ENCODE measurements at regions not wholly inside any gene's neighbourhood (a gene's known extent, or its start where the extent isn't known, plus 50 kb on each side); places are given as distances from the start of the nearest gene placed in this dataset.

- TF ChIP-seq CTCF (IDR thresholded peaks at IDR 0.05; ENCODE audit: borderline replicate concordance, extremely low read depth, low read length, poor library complexity, severe bottlenecking) (no peak), EZH2 (IDR thresholded peaks at IDR 0.05; ENCODE audit: borderline replicate concordance, low read depth, low read length, severe bottlenecking) (no peak)
Observed at GRCh38 chr1:72412286-72412685, 129.9 kb upstream of the NEGR1 start.
